Hepatocyte (in vitro differentiated cells): ENCODE measurements at regions not wholly inside any gene's neighbourhood (a gene's known extent, or its start where the extent isn't known, plus 50 kb on each side); places are given as distances from the start of the nearest gene placed in this dataset.

Experiments
- CTCF ChIP-seq: fragments of 200-600 bp; sonication (generic); IDR thresholded peaks from 2 replicates; pipeline ENCODE4 v1.5.1; 2016; ENCODE audit warnings: antibody characterized with exemption, mild to moderate bottlenecking; ENCODE audit not compliant: poor library complexity
- EZH2 ChIP-seq: fragments of 200-600 bp; sonication (generic); IDR thresholded peaks from 2 replicates; pipeline ENCODE4 v1.6.1; 2016; ENCODE audit warnings: antibody characterized with exemption, mild to moderate bottlenecking, borderline replicate concordance
- EZH2phosphoT487 ChIP-seq: fragments of 200-600 bp; sonication (generic); IDR thresholded peaks from one replicate; pipeline ENCODE4 v1.6.1; 2018; ENCODE audit warnings: antibody characterized with exemption, mild to moderate bottlenecking, low read depth, moderate library complexity; ENCODE audit not compliant: unreplicated experiment, severe bottlenecking

DNA sequence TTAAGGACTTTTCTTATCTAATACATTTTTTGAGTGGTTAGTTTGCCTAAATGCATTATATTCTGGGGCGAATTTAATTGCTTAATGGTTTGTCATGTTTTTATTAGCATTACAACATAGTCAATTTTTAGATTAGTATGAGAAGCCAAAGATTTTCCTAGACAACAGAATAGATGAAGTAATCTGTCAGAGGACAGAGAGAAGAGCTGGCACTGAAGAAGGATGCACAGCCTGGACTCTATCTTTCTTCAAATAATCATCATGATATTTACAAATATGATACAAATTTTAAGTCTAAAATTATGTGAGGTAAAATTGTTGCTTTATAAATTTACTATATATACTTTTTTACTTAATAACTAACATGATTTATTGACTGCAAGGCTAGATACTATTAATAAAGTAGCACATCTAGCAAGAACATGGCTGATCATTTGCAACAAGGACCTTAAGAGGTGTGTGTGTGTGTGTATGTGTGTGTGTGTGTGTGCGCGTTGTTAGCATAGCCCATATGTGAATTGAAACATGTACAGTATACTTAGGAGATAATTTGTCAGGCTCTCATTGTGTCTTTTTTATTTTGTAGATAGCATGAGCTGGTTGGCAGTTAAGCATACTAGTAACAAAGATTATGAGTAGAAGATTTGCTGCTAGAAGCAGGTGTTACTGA, 752.2 kb downstream of the DCDC2C start:
- TF ChIP-seq CTCF (no peak), EZH2phosphoT487 (no peak), EZH2 (no peak)
